ENCODE measurements at regions not wholly inside any gene's neighbourhood (a gene's known extent, or its start where the extent isn't known, plus 50 kb on each side); places are given as distances from the start of the nearest gene placed in this dataset.
"Not testable (repeated sequence)": the region's sequence is repeated elsewhere in the genome, so short reads cannot be mapped to it uniquely, and the experiment has no call there.

GRCh38 chr6:66995669-66996068 lies 1288.6 kb upstream of the EYS start:
- no peak for DNase-seq

GRCh38 chr6:66993708-66994107 lies 1286.7 kb upstream of the EYS start:
- not testable (repeated sequence) for DNase-seq

- DNase-seq = no peak
Measured at GRCh38 chr6:66993272-66993671, 1286.2 kb upstream of the EYS start.

GRCh38 chr6:66992660-66993059 lies 1285.6 kb upstream of the EYS start:
- no peak for DNase-seq

- no peak for DNase-seq
Measured at GRCh38 chr6:66986940-66987339, 1279.9 kb upstream of the EYS start.

- DNase-seq = no peak
Measured at GRCh38 chr6:66985816-66986215, 1278.8 kb upstream of the EYS start.

- DNase-seq = no peak
Measured at GRCh38 chr6:66970373-66970772, 1263.3 kb upstream of the EYS start.

DNA sequence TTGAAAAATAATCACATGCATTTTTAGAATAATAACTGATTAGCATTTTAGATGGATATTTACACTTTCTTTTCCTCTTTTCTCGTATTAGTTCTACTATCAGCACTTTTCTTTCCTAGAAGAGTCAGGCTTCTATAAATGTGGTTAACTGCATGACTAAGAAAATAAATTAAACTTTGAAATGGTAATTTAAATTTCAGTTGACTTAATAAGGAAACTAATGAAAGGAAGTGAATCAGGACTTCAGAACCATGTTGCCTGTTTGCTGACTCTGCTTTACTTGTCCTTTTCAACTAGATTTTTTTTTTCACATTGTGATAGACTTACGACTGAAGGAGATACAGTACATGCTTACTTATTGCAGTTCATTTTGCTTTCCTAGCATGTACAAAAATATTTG lies 1258.2 kb upstream of the EYS start:
- no peak for DNase-seq

GRCh38 chr6:66964216-66964615 lies 1257.2 kb upstream of the EYS start:
- DNase-seq = no peak

- DNase-seq = no peak
Measured at GRCh38 chr6:66962082-66962481, 1255.1 kb upstream of the EYS start.

DNA sequence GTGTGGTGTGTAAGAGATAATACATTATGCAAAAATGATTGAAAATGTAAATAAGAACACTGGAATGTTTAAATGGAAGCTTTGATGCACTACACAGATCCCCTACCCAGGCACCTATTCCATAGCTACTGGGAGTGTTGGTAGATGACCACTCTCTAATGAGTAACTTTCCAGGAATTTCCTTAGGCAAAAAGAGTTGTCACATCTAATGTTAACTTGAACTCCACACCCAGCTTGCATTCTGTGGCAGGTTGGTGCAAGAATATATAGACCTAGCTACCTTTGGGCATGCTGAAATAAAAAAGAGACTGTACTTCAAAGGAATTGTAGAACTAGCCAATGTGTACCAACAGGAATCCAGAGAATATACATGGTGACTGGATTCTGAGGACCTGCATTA lies 1254.2 kb upstream of the EYS start:
- DNase-seq = no peak

- DNase-seq = no peak
Measured at GRCh38 chr6:66949191-66949661, 1242.2 kb upstream of the EYS start.

- no peak for DNase-seq
Measured at GRCh38 chr6:66948106-66948505, 1241.1 kb upstream of the EYS start.

DNA sequence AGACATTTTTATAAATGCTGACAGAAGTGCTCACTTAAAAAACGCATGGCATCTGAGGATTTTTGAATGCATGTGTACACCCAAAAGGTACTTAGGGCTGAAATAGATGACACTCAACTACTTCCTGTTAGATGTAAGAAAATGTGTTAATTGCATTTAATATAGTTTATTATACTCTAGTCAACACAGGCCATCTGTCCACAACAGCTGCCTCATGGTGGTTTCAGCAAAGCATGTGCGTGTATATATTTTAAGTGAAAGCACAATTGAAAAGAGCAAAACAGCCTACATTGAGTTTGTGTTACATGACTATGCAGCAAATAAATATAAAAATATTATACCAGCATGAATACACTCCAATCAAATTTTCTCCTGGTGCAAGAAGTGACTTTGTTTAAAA lies 1233.0 kb upstream of the EYS start:
- DNase-seq = no peak

DNA sequence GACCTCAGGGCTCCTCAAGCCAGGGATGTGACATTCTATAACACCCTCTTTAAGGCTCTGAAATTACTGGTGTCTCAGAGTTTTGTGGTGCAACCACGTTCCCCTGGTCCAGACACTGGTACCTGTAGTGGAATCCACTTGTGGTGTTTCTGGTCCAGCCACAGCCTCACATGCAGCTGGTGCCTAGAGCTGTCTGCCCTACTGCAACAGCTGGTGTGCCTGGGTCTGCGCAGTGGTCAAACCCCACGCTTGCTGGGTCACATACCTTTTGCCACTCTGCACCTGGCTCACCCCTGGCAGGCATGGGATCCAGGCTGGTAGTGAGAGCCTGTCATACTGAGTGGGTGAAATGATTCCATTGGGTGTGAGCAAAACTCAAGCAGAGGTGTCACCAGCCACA lies 1230.2 kb upstream of the EYS start:
- no peak for DNase-seq

DNA sequence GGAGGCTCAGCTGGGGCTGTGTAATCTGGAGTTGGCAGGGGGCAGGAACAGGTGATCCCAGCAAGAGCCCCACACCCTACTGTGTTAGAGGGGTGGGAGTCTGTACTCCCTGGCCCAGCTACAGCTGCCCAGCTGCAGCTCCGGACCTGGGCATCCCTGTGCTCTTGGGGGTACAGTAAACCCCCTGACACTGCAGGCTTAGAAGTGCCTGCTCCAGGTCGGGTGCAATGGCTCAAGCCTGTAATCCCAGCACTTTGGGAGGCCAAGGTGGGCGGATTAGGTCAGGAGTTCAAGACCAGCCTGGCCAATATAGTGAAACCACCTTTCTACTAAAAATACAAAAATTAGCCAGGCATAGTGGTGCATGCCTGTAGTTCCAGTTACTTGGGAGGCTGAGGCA lies 1228.6 kb upstream of the EYS start:
- no peak for DNase-seq

GRCh38 chr6:66931787-66932186 lies 1224.8 kb upstream of the EYS start:
- no peak for DNase-seq

DNA sequence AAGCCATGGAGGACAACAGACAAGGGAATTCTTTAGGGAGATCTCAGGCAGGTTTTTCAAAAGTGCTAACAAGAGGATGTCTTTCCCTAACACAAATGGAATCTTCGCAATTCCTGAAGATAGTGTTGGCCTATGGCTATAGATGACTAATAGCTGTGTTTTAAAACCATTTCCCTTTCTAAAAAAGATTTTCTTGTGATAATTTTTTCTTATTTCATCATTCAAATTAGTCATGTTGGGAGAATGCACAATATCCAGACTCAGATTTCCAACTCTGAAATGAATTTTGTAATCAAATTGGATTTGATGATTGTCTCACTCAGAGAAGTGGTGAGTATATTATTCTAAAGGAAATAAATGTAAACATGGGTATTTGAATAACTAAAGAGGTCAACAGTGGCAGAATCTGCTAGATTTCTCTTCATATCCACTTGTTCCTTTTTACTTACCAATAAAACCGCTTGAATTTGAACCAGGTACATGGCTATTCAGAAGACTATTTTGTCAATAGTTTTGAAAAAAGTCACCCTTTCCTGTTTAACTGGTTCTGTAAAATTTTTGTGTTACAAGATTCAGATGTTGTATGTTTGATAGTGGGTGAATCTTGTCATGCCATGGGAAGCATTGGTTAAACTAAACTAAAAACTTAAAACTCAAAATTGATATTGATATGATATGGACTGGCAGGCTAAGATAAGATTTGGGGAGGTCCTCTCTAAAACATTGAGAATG lies 1223.7 kb upstream of the EYS start:
- DNase-seq = no peak

DNA sequence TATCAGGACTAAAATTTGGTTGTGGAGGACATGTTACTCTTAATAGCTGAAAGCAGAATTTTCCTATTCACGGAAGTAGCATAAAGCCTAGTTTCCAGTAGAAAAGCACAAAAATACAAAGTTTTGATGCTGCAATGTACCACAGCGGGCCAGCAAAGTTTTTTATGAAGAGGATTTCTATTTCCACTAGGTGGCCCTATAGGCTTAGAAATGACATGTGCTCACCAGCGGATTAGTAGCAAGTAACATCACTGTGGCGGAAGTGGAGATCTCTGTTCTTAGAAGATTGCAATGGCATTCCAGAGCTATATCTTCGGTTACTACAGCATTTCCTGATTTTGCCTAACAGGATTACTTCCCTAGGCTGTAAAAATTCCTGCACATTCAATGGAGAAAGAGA lies 1219.0 kb upstream of the EYS start:
- DNase-seq = no peak

DNA sequence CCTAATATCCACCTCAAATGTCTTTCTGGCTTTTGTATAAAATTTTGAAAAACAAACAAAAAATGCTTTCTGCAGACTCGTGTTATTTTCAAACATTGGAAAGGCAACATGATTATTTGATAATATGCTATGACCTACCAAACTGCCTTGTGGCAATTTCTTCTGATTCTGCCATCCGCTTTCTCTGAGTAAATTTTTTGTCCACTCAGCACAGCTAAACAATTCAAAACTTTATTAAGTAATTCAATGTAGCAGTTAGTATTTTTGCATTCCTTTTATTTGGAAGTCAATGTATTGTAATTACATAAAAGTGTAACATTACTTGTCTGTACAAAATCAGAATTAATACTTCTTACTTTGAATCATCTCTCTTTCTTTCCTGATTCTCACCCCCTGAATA lies 1206.6 kb upstream of the EYS start:
- no peak for DNase-seq

DNA sequence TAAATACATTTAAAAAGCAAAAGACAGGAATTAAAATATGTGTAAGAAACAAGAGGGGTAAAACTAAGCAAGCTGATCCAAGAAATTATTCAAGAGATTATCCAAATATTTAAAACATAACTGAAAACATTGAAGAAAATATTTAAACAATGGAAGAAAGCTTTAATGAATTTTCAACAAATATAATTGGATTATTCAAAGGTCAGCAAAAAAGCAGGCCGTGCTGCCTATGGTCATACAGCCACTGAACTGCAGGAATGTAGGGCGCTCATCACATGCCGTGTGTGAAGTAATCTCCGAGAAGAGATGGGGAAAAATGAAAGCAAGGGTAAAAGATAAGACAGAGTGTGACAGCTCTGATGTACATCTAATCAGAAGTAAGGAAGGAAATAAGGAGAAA lies 1195.4 kb upstream of the EYS start:
- DNase-seq = no peak

- DNase-seq = no peak
Measured at GRCh38 chr6:66900133-66901083, 1193.4 kb upstream of the EYS start.

- DNase-seq = no peak
Measured at GRCh38 chr6:66897576-66897975, 1190.5 kb upstream of the EYS start.

DNA sequence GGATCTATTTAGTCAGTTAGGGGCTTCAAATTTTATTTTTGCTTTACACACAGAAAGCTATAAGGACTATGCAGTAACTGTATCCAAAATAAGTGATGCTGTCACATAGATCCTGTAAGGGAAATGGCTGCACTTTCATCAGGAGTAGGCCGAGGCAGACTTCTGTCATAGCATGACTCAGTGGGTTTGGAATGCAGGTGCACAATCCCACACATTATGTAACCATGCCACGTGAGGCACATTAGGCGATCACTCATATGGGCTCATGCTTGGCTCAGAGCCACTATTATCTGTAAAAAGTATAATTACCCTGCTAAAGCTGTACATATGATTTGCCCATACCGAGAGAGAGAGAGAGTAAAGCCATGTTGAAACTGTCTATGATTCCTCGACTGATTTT lies 1189.4 kb upstream of the EYS start:
- DNase-seq = no peak

Data from T-helper 1 cell (primary cell).